ENCODE measurements at regions not wholly inside any gene's neighbourhood (a gene's known extent, or its start where the extent isn't known, plus 50 kb on each side); places are given as distances from the start of the nearest gene placed in this dataset.

- no peak for DNase-seq (ENCODE audit: low read depth)
- H3K4me3 ChIP-seq (ENCODE audit: low read depth, low read length): no peak overlapping the region
- TF ChIP-seq POLR2A (IDR thresholded peaks at IDR 0.05; ENCODE audit: extremely low read depth, insufficient read length) (no peak), MAX (IDR thresholded peaks at IDR 0.05; ENCODE audit: low read depth, low read length) (no peak), CTCF (IDR thresholded peaks at IDR 0.05; ENCODE audit: low read depth, low read length) (no peak), MYC (IDR thresholded peaks at IDR 0.05; ENCODE audit: low read depth, low read length) (no peak)
Observed at GRCh38 chr2:12212841-12213597, 466.6 kb downstream of the LPIN1 start.

GRCh38 chr2:12217175-12217574, 470.7 kb downstream of the LPIN1 start:
- no peak overlapping the region for H3K4me3 ChIP-seq (ENCODE audit: low read depth, low read length)
- TF ChIP-seq MYC (IDR thresholded peaks at IDR 0.05; ENCODE audit: low read depth, low read length): no peak
- TF ChIP-seq POLR2A (IDR thresholded peaks at IDR 0.05; ENCODE audit: extremely low read depth, insufficient read length): no peak
- no peak for TF ChIP-seq MAX (IDR thresholded peaks at IDR 0.05; ENCODE audit: low read depth, low read length)
- no peak for TF ChIP-seq CTCF (IDR thresholded peaks at IDR 0.05; ENCODE audit: low read depth, low read length)
- DNase-seq (ENCODE audit: low read depth): no peak

GRCh38 chr2:12219761-12220160, 473.3 kb downstream of the LPIN1 start:
- TF ChIP-seq CTCF (IDR thresholded peaks at IDR 0.05; ENCODE audit: low read depth, low read length) (no peak), POLR2A (IDR thresholded peaks at IDR 0.05; ENCODE audit: extremely low read depth, insufficient read length) (no peak), MAX (IDR thresholded peaks at IDR 0.05; ENCODE audit: low read depth, low read length) (no peak), MYC (IDR thresholded peaks at IDR 0.05; ENCODE audit: low read depth, low read length) (no peak)
- DNase-seq (ENCODE audit: low read depth): no peak
- no peak overlapping the region for H3K4me3 ChIP-seq (ENCODE audit: low read depth, low read length)

GRCh38 chr2:12221584-12221983, 475.2 kb downstream of the LPIN1 start:
- no peak overlapping the region for H3K4me3 ChIP-seq (ENCODE audit: low read depth, low read length)
- TF ChIP-seq MYC (IDR thresholded peaks at IDR 0.05; ENCODE audit: low read depth, low read length) (no peak), CTCF (IDR thresholded peaks at IDR 0.05; ENCODE audit: low read depth, low read length) (no peak), MAX (IDR thresholded peaks at IDR 0.05; ENCODE audit: low read depth, low read length) (no peak), POLR2A (IDR thresholded peaks at IDR 0.05; ENCODE audit: extremely low read depth, insufficient read length) (no peak)
- DNase-seq (ENCODE audit: low read depth): no peak

- no peak for DNase-seq (ENCODE audit: low read depth)
- no peak for TF ChIP-seq MAX (IDR thresholded peaks at IDR 0.05; ENCODE audit: low read depth, low read length)
- no peak for TF ChIP-seq POLR2A (IDR thresholded peaks at IDR 0.05; ENCODE audit: extremely low read depth, insufficient read length)
- no peak for TF ChIP-seq MYC (IDR thresholded peaks at IDR 0.05; ENCODE audit: low read depth, low read length)
- no peak for TF ChIP-seq CTCF (IDR thresholded peaks at IDR 0.05; ENCODE audit: low read depth, low read length)
- H3K4me3 ChIP-seq (ENCODE audit: low read depth, low read length): no peak overlapping the region
Observed at GRCh38 chr2:12222554-12222953, 476.1 kb downstream of the LPIN1 start.
